ENCODE measurements at regions not wholly inside any gene's neighbourhood (a gene's known extent, or its start where the extent isn't known, plus 50 kb on each side); places are given as distances from the start of the nearest gene placed in this dataset.

GRCh38 chr6:121959501-121959900 is 440.0 kb upstream of the HSF2 start:
- Histone ChIP-seq H3K23ac (ENCODE audit: insufficient read length, low read depth, low read length) (no peak overlapping the region), H3K79me1 (ENCODE audit: insufficient read depth, low read depth, low read length, poor library complexity, severe bottlenecking) (no peaks in the 10 kb centered on the region), H2BK20ac (ENCODE audit: low read depth, low read length, poor library complexity, severe bottlenecking) (no peak overlapping the region), H4K8ac (replicated peaks; ENCODE audit: insufficient read length, low read depth, low read length) (no peak overlapping the region), H4K5ac (ENCODE audit: insufficient read length, low read depth, low read length) (no peak overlapping the region), H3K27me3 (ENCODE audit: insufficient read depth, low read length) (no peaks in the 10 kb centered on the region), H2BK15ac (ENCODE audit: low read depth, low read length) (no peak overlapping the region), H2BK120ac (ENCODE audit: low read depth, low read length, poor library complexity, severe bottlenecking) (no peak overlapping the region), H2AFZ (ENCODE audit: low read length) (no peak overlapping the region), H3K9ac (ENCODE audit: extremely low read depth, insufficient read length, low read length) (no peak overlapping the region), H3K14ac (ENCODE audit: insufficient read depth, low read length) (no peak overlapping the region), H3K4me2 (ENCODE audit: insufficient read depth, insufficient read length, low read length) (no peak overlapping the region), H3K9me3 (ENCODE audit: control insufficient read depth, low read depth, low read length) (no peaks in the 10 kb centered on the region), H3K27ac (ENCODE audit: insufficient read length, low read depth, low read length) (no peak overlapping the region), H3K18ac (ENCODE audit: insufficient read length, low read depth, low read length) (no peak overlapping the region), H3K56ac (ENCODE audit: insufficient read length, low read depth, low read length) (no peak overlapping the region), H4K20me1 (ENCODE audit: control insufficient read depth, insufficient read depth, insufficient read length) (no peaks in the 10 kb centered on the region), H2BK5ac (ENCODE audit: insufficient read length, low read length) (no peak overlapping the region), H3K4ac (ENCODE audit: low read depth, low read length) (no peak overlapping the region), H3K23me2 (ENCODE audit: insufficient read length, low read depth, low read length, poor library complexity, severe bottlenecking) (no peaks in the 10 kb centered on the region), H2BK12ac (ENCODE audit: insufficient read length, low read depth, low read length) (no peak overlapping the region), H2AK5ac (ENCODE audit: insufficient read length, low read length) (no peak overlapping the region), H3K4me1 (ENCODE audit: insufficient read depth, low read length) (no peaks in the 10 kb centered on the region; the same call in 1 of the 2 replicates), H3K79me2 (ENCODE audit: insufficient read depth, low read length) (no peaks in the 10 kb centered on the region), H3T11ph (ENCODE audit: low read length) (no peak overlapping the region), H4K91ac (ENCODE audit: insufficient read length, low read depth, low read length) (no peak overlapping the region)
- no CpG with 5 or more reads among the region's 5 CpGs for WGBS (ENCODE audit: extremely low coverage, insufficient read length, low lambda C conversion rate)
- H3K27me3 Mint-ChIP-seq (ENCODE audit: low read depth) = no peaks in the 10 kb centered on the region
- no peak for DNase-seq
- H3K4me3 Mint-ChIP-seq = no peak overlapping the region
- TF ChIP-seq CTCF (conservative IDR thresholded peaks at IDR 0.05) = no peak
- no peaks in the 10 kb centered on the region for H3K4me1 Mint-ChIP-seq
- H3K9me3 Mint-ChIP-seq = peaks cover 3 to 12% of the 10 kb centered on the region in 2 experiments; a peak in 4 of 5 replicates
- no peak overlapping the region for H3K27ac Mint-ChIP-seq
- H3K36me3 Mint-ChIP-seq (ENCODE audit: insufficient read depth in 1 of 3, low read depth in 3 of 3) = peaks cover 6 to 15% (median 8%) of the 10 kb centered on the region in 3 experiments; a peak in 6 of 7 replicates

Data from H9 (cell line).